GM23248 (cell line): ENCODE measurements at regions not wholly inside any gene's neighbourhood (a gene's known extent, or its start where the extent isn't known, plus 50 kb on each side); places are given as distances from the start of the nearest gene placed in this dataset.

ENCODE experiments used
- EZH2 ChIP-seq: fragments of 200-600 bp; sonication (generic); IDR thresholded peaks from 2 replicates; pipeline ENCODE4 v1.6.1; 2018; ENCODE audit warnings: antibody characterized with exemption, mild to moderate bottlenecking; ENCODE audit not compliant: insufficient read depth, poor library complexity, severe bottlenecking
- EZH2phosphoT487 ChIP-seq: fragments of 200-600 bp; sonication (generic); IDR thresholded peaks from 2 replicates; pipeline ENCODE4 v1.6.1; 2018; ENCODE audit warnings: antibody characterized with exemption, moderate library complexity, mild to moderate bottlenecking, low read depth; ENCODE audit not compliant: insufficient read depth

- TF ChIP-seq EZH2, result no peak
- no peak for TF ChIP-seq EZH2phosphoT487
These were observed 380.3 kb upstream of the RSPO3 start for GRCh38 chr6:126738146-126738545.
